Upper lobe of left lung (tissue), 4 donors: ENCODE measurements at regions not wholly inside any gene's neighbourhood (a gene's known extent, or its start where the extent isn't known, plus 50 kb on each side); places are given as distances from the start of the nearest gene placed in this dataset.

Experiments used
- EP300 ChIP-seq, 4 donors: sonication (generic); formaldehyde crosslinking; IDR thresholded peaks; one replicate each; pipeline ENCODE4 v1.5.1; 2017; ENCODE audit warnings: antibody characterized with exemption in 4 of 4, control low read depth in 2 of 4
- POLR2AphosphoS5 ChIP-seq, 2 donors: sonication (generic); formaldehyde crosslinking; IDR thresholded peaks; one replicate each; pipeline ENCODE4 v1.5.1; 2017; ENCODE audit warnings: antibody characterized with exemption in 2 of 2
- TF ChIP-seq, protein P1 (sequence below), 6 experiments: fragments of 450-650 bp in 4 of 6; fragments of 200-600 bp in 2 of 6; sonication (generic) in 2 of 6; IDR thresholded peaks; one replicate each; pipeline ENCODE4 v1.5.1; 2016 to 2019; ENCODE audit warnings: antibody characterized with exemption in 6 of 6

DNA sequence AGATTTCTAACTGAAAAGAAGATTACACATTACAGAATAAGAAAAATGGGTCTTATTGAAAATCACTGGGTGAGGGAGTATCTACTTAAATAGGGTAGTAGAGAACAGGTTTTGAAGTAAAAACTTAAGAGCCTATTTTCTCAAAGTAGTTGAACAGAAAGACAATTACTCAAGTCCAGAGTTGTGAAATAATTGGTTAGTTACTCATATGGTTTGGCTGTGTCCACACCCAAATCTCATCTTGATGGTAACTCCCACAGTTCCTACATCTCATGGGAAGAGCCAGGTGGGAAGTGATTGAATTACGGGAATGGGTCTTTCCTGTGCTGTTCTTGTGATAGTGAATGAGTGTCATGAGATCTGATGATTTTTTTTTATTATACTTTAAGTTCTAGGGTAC is 1035.3 kb upstream of the GJE1 start:
- TF ChIP-seq POLR2AphosphoS5 (IDR thresholded peaks at IDR 0.05) (no peak), EP300 (IDR thresholded peaks at IDR 0.05) (no peak)
- TF ChIP-seq, protein P1, sequence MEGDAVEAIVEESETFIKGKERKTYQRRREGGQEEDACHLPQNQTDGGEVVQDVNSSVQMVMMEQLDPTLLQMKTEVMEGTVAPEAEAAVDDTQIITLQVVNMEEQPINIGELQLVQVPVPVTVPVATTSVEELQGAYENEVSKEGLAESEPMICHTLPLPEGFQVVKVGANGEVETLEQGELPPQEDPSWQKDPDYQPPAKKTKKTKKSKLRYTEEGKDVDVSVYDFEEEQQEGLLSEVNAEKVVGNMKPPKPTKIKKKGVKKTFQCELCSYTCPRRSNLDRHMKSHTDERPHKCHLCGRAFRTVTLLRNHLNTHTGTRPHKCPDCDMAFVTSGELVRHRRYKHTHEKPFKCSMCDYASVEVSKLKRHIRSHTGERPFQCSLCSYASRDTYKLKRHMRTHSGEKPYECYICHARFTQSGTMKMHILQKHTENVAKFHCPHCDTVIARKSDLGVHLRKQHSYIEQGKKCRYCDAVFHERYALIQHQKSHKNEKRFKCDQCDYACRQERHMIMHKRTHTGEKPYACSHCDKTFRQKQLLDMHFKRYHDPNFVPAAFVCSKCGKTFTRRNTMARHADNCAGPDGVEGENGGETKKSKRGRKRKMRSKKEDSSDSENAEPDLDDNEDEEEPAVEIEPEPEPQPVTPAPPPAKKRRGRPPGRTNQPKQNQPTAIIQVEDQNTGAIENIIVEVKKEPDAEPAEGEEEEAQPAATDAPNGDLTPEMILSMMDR (IDR thresholded peaks at IDR 0.05): no peak
